ENCODE measurements at regions not wholly inside any gene's neighbourhood (a gene's known extent, or its start where the extent isn't known, plus 50 kb on each side); places are given as distances from the start of the nearest gene placed in this dataset.

DNA sequence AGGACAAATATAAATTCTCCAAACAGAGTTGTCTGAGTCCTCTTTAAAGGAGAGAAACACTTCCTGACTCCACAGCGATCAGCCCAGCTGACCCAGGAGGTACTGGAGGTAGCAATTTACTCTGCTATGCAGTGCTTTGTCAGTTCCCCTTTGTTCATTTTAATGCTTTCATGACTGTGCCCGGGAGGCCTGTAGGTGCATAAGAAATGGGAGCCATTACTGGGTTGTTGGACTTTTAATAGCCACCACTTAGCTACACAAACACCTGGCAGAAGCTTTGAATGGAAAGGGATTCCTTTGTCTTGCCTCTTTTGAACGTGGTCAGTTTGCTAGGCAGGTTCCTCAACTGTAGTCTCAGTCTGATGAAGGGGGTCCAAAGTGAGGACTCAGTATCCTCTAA lies 59.0 kb upstream of the AFF2 start:
- DNase-seq (ENCODE audit: low read depth, low spot score), result no peak
- H3K27ac ChIP-seq, result no peak overlapping the region

GRCh38 chrX:148443216-148443615 lies 57.2 kb upstream of the AFF2 start:
- DNase-seq (ENCODE audit: low read depth, low spot score), result no peak

GRCh38 chrX:148448686-148449085 lies 51.7 kb upstream of the AFF2 start:
- DNase-seq (ENCODE audit: low read depth, low spot score), result no peak
- H3K27ac ChIP-seq, result no peak overlapping the region

More at GRCh38 chrX:148443216-148443615, 57.2 kb upstream of the AFF2 start:
- H3K27ac ChIP-seq, result no peak overlapping the region
